ENCODE measurements at regions not wholly inside any gene's neighbourhood (a gene's known extent, or its start where the extent isn't known, plus 50 kb on each side); places are given as distances from the start of the nearest gene placed in this dataset.

- TF ChIP-seq, protein P1, sequence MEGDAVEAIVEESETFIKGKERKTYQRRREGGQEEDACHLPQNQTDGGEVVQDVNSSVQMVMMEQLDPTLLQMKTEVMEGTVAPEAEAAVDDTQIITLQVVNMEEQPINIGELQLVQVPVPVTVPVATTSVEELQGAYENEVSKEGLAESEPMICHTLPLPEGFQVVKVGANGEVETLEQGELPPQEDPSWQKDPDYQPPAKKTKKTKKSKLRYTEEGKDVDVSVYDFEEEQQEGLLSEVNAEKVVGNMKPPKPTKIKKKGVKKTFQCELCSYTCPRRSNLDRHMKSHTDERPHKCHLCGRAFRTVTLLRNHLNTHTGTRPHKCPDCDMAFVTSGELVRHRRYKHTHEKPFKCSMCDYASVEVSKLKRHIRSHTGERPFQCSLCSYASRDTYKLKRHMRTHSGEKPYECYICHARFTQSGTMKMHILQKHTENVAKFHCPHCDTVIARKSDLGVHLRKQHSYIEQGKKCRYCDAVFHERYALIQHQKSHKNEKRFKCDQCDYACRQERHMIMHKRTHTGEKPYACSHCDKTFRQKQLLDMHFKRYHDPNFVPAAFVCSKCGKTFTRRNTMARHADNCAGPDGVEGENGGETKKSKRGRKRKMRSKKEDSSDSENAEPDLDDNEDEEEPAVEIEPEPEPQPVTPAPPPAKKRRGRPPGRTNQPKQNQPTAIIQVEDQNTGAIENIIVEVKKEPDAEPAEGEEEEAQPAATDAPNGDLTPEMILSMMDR (IDR thresholded peaks at IDR 0.05; ENCODE audit: low read depth, low read length) = no peak
Measured at GRCh38 chr9:79902825-79903600, 331.2 kb downstream of the TLE4 start.

DNA sequence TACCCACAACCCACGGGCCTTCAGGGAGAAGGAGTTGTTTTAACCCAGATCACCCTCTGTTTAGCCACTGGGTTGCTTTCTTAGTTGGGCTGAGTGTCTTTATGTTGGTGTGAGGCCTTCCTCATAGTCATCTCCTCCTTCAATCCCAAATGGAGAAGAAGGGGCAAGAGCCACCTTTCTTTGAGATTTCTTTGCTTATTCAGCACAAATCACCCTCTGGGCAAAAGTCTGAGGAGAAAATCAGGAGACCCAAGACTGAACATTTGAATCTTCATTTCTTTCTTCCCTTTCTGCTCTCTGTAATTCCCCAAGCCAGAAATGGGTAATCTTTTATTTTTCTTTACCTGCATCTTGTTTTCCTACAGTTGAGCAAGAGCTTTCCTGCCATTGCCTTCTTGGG is 329.0 kb downstream of the TLE4 start:
- TF ChIP-seq, protein P1 (IDR thresholded peaks at IDR 0.05; ENCODE audit: low read depth, low read length) = no peak
- Histone ChIP-seq H3K4me3 (ENCODE audit: low read depth, low read length) (no peak overlapping the region), H3K27ac (no peak overlapping the region), H3K36me3 (no peaks in the 10 kb centered on the region), H3K27me3 (ENCODE audit: insufficient read depth, low read depth, severe bottlenecking) (no peaks in the 10 kb centered on the region), H3K9me3 (ENCODE audit: severe bottlenecking) (no peaks in the 10 kb centered on the region)
- DNase-seq = no peak

More at GRCh38 chr9:79902825-79903600, 331.2 kb downstream of the TLE4 start:
- no peaks in the 10 kb centered on the region for H3K27me3 ChIP-seq (ENCODE audit: insufficient read depth, low read depth, severe bottlenecking)
- no peak overlapping the region for H3K4me3 ChIP-seq (ENCODE audit: low read depth, low read length)
- H3K36me3 ChIP-seq = no peaks in the 10 kb centered on the region
- DNase-seq = no peak
- no peak overlapping the region for H3K27ac ChIP-seq
- H3K9me3 ChIP-seq (ENCODE audit: severe bottlenecking) = no peaks in the 10 kb centered on the region

DNA sequence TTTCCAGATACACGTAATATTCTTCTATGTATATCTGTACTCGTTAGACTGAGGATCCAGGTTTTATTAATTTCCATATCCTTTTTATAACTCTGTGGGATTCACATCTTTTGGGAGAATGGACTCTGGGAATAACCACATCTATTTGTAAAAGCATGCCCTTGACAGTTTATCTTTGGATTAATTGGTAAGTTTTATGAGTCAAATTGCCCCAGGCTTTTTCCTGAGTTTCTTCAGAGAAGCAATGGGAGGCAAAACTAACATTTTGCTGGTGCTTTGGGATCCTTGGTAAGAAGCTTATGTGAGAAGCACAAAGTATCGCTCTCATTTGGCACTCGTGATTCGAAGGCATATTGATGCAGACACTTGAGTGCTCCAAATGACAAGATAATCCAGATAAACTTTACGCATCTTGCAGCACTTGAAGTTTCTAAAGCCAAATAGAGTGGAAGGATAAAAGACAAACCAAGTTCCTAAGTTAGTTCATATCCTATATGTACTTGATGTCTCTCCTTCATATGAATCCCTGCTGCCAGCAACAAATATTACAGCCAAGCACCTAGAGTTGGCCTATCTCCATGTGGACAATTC is 324.7 kb downstream of the TLE4 start:
- H3K4me3 ChIP-seq (ENCODE audit: low read depth, low read length) = no peak overlapping the region
- H3K36me3 ChIP-seq = no peaks in the 10 kb centered on the region
- DNase-seq = no peak
- no peaks in the 10 kb centered on the region for H3K27me3 ChIP-seq (ENCODE audit: insufficient read depth, low read depth, severe bottlenecking)
- H3K9me3 ChIP-seq (ENCODE audit: severe bottlenecking) = no peaks in the 10 kb centered on the region
- TF ChIP-seq, protein P1 (IDR thresholded peaks at IDR 0.05; ENCODE audit: low read depth, low read length) = no peak
- no peak overlapping the region for H3K27ac ChIP-seq

DNA sequence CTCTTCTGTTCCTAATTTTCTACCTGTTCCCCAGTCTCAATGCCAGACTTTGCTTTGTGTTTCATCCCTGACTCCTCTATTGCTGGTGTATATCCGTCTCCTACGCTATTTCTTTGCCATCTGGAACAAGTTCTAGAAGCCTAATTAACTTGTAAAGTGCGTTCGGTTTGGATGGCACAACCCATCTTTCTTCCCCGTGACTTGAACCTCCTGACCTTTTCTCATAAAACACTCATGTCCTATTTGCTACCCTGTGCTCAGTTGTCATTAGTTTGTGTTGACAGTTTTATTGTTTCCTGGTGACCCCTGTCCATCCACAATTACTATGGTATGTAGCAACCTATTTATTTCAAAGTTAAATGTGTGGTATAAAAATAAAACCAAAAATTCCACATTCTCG is 323.5 kb downstream of the TLE4 start:
- TF ChIP-seq, protein P1 (IDR thresholded peaks at IDR 0.05; ENCODE audit: low read depth, low read length) = no peak
- no peak overlapping the region for H3K4me3 ChIP-seq (ENCODE audit: low read depth, low read length)
- H3K36me3 ChIP-seq = no peaks in the 10 kb centered on the region
- no peaks in the 10 kb centered on the region for H3K9me3 ChIP-seq (ENCODE audit: severe bottlenecking)
- no peak overlapping the region for H3K27ac ChIP-seq
- H3K27me3 ChIP-seq (ENCODE audit: insufficient read depth, low read depth, severe bottlenecking) = no peaks in the 10 kb centered on the region
- no peak for DNase-seq

- Histone ChIP-seq H3K36me3 (no peaks in the 10 kb centered on the region), H3K9me3 (ENCODE audit: severe bottlenecking) (no peaks in the 10 kb centered on the region), H3K27ac (no peak overlapping the region), H3K27me3 (ENCODE audit: insufficient read depth, low read depth, severe bottlenecking) (no peaks in the 10 kb centered on the region), H3K4me3 (ENCODE audit: low read depth, low read length) (no peak overlapping the region)
- no peak for DNase-seq
- TF ChIP-seq, protein P1 (IDR thresholded peaks at IDR 0.05; ENCODE audit: low read depth, low read length) = no peak
Measured at GRCh38 chr9:79889369-79889768, 317.6 kb downstream of the TLE4 start.

Measured in WERI-Rb-1 (cell line).